ENCODE measurements at regions not wholly inside any gene's neighbourhood (a gene's known extent, or its start where the extent isn't known, plus 50 kb on each side); places are given as distances from the start of the nearest gene placed in this dataset.
"Not testable (repeated sequence)": the region's sequence is repeated elsewhere in the genome, so short reads cannot be mapped to it uniquely, and the experiment has no call there.

DNA sequence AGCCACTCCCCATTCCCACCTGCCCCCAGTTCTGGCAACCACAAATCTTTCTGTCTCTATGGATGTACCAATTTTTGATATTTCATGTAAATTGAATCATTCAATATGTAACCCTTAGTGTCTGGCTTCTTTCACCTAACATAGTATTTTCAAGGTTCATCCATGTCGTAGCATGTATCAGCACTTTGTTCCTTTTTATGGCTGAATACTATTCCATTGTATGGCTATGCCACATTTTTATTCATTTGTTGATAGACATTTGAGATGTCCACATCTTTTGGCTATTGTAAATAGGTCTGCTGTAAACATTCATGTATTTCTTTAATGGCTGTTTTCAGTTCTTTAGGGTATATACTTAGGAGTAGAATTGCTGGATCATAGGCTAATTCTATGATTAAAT, 270.5 kb downstream of the FGFR2 start:
- Histone ChIP-seq H2AFZ (ENCODE audit: control insufficient read depth, low read length) (no peak overlapping the region), H4K20me1 (ENCODE audit: control insufficient read depth, extremely low read depth, insufficient read depth, low read length) (no peaks in the 10 kb centered on the region), H3K36me3 (ENCODE audit: control insufficient read depth in 2 of 2, extremely low read depth in 1 of 2, insufficient read depth in 2 of 2, low read length in 2 of 2) (no peaks in the 10 kb centered on the region), H3K9ac (ENCODE audit: control insufficient read depth, extremely low read depth, insufficient read depth, low read length) (no peak overlapping the region), H3K4me1 (ENCODE audit: control insufficient read depth, extremely low read depth, insufficient read depth, low read length) (peaks cover 57% of the 10 kb centered on the region), H3K9me3 (ENCODE audit: control insufficient read depth, low read depth, low read length) (no peaks in the 10 kb centered on the region), H3K4me3 (ENCODE audit: control insufficient read depth in 2 of 3, extremely low read depth in 1 of 3, insufficient read depth in 2 of 3, low read depth in 1 of 3, low read length in 3 of 3) (no peak overlapping the region), H3K27me3 (ENCODE audit: control insufficient read depth, extremely low read depth, insufficient read depth, low read length) (no peaks in the 10 kb centered on the region), H3K79me2 (ENCODE audit: control insufficient read depth, insufficient read depth, low read length) (no peaks in the 10 kb centered on the region), H3K4me2 (ENCODE audit: control insufficient read depth, extremely low read depth, insufficient read depth, low read depth, low read length) (no peak overlapping the region), H3K27ac (ENCODE audit: control insufficient read depth, insufficient read depth, low read length) (no peak overlapping the region), H3K9me1 (ENCODE audit: control insufficient read depth, extremely low read depth, insufficient read depth, low read length) (no peaks in the 10 kb centered on the region)
- dilution Hi-C loops (cut with MboI; ENCODE audit: extremely low pct_ligation_motif_present, low sequenced_read_pairs): no loop called here
- DNase-seq (ENCODE audit: low read depth, low spot score) (no peak), FAIRE-seq (no peak)
- TF ChIP-seq, protein P1, sequence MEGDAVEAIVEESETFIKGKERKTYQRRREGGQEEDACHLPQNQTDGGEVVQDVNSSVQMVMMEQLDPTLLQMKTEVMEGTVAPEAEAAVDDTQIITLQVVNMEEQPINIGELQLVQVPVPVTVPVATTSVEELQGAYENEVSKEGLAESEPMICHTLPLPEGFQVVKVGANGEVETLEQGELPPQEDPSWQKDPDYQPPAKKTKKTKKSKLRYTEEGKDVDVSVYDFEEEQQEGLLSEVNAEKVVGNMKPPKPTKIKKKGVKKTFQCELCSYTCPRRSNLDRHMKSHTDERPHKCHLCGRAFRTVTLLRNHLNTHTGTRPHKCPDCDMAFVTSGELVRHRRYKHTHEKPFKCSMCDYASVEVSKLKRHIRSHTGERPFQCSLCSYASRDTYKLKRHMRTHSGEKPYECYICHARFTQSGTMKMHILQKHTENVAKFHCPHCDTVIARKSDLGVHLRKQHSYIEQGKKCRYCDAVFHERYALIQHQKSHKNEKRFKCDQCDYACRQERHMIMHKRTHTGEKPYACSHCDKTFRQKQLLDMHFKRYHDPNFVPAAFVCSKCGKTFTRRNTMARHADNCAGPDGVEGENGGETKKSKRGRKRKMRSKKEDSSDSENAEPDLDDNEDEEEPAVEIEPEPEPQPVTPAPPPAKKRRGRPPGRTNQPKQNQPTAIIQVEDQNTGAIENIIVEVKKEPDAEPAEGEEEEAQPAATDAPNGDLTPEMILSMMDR (optimal IDR thresholded peaks at IDR 0.05 in 1 of 3, IDR thresholded peaks at IDR 0.05 in 1 of 3, conservative IDR thresholded peaks at IDR 0.05 in 1 of 3; ENCODE audit: extremely low read depth in 1 of 3, insufficient read depth in 2 of 3, low read length in 3 of 3): no peak
- no peak for TF ChIP-seq EZH2 (IDR thresholded peaks at IDR 0.05; ENCODE audit: low read length)

DNA sequence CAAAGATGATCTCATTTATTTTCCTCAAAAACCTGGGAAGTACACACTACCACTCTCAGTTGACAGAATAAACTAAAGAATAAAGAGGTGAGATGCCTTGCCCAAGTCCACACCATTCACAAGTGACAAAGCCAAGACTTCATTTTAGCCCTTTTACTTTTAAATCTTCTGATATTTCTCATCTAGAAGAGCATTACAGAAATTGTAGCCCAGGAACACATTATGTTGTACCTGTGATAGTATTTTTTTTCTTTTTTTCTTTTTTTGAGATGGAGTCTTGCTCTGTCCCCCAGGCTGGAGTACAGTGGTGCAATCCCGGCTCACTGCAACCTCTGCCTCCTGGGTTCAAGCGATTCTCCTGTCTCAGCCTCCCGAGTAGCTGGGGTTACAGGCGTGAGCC, 268.6 kb downstream of the FGFR2 start:
- H3K36me3 ChIP-seq (ENCODE audit: control insufficient read depth in 2 of 2, extremely low read depth in 1 of 2, insufficient read depth in 2 of 2, low read length in 2 of 2); H3K79me2 ChIP-seq (ENCODE audit: control insufficient read depth, insufficient read depth, low read length); H3K9ac ChIP-seq (ENCODE audit: control insufficient read depth, extremely low read depth, insufficient read depth, low read length); H3K27me3 ChIP-seq (ENCODE audit: control insufficient read depth, extremely low read depth, insufficient read depth, low read length); H3K4me3 ChIP-seq (ENCODE audit: control insufficient read depth in 2 of 3, extremely low read depth in 1 of 3, insufficient read depth in 2 of 3, low read depth in 1 of 3, low read length in 3 of 3); H4K20me1 ChIP-seq (ENCODE audit: control insufficient read depth, extremely low read depth, insufficient read depth, low read length); dilution Hi-C loops (cut with MboI; ENCODE audit: extremely low pct_ligation_motif_present, low sequenced_read_pairs); H3K9me3 ChIP-seq (ENCODE audit: control insufficient read depth, low read depth, low read length); DNase-seq (ENCODE audit: low read depth, low spot score); H3K4me2 ChIP-seq (ENCODE audit: control insufficient read depth, extremely low read depth, insufficient read depth, low read depth, low read length); H3K9me1 ChIP-seq (ENCODE audit: control insufficient read depth, extremely low read depth, insufficient read depth, low read length); H3K27ac ChIP-seq (ENCODE audit: control insufficient read depth, insufficient read depth, low read length); H2AFZ ChIP-seq (ENCODE audit: control insufficient read depth, low read length); FAIRE-seq: not testable (repeated sequence)
- peaks cover 51% of the 10 kb centered on the region for H3K4me1 ChIP-seq (ENCODE audit: control insufficient read depth, extremely low read depth, insufficient read depth, low read length)

DNA sequence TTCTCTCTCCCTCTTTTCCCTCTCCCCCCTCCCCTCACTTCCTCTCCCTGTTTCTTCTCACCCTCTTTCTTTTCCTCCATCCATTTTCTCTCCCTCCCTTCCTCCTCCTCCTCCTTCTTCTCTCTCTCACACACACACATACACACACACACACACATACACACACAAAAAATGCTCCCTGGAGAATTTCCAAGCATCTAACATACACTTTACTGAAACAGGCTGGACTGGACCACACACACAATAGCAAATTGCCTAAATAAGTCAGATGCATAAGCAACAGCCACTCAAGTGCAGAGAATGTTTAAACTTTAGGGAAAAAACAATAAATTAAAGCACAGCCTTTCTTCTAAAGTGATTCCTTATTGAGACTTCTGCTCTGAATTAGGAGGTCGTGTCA, 267.7 kb downstream of the FGFR2 start:
- TF ChIP-seq, protein P1 (optimal IDR thresholded peaks at IDR 0.05 in 1 of 3, IDR thresholded peaks at IDR 0.05 in 1 of 3, conservative IDR thresholded peaks at IDR 0.05 in 1 of 3; ENCODE audit: extremely low read depth in 1 of 3, insufficient read depth in 2 of 3, low read length in 3 of 3): no peak
- no peak for TF ChIP-seq EZH2 (IDR thresholded peaks at IDR 0.05; ENCODE audit: low read length)
- no peak overlapping the region for H2AFZ ChIP-seq (ENCODE audit: control insufficient read depth, low read length)
- dilution Hi-C loops (cut with MboI; ENCODE audit: extremely low pct_ligation_motif_present, low sequenced_read_pairs): no loop called here
- H3K9me1 ChIP-seq (ENCODE audit: control insufficient read depth, extremely low read depth, insufficient read depth, low read length): no peaks in the 10 kb centered on the region
- no peak overlapping the region for H3K27ac ChIP-seq (ENCODE audit: control insufficient read depth, insufficient read depth, low read length)
- H3K9ac ChIP-seq (ENCODE audit: control insufficient read depth, extremely low read depth, insufficient read depth, low read length): no peak overlapping the region
- FAIRE-seq (no peak), DNase-seq (ENCODE audit: low read depth, low spot score) (no peak)
- no peaks in the 10 kb centered on the region for H3K36me3 ChIP-seq (ENCODE audit: control insufficient read depth in 2 of 2, extremely low read depth in 1 of 2, insufficient read depth in 2 of 2, low read length in 2 of 2)
- H3K4me3 ChIP-seq (ENCODE audit: control insufficient read depth in 2 of 3, extremely low read depth in 1 of 3, insufficient read depth in 2 of 3, low read depth in 1 of 3, low read length in 3 of 3): no peak overlapping the region
- H3K27me3 ChIP-seq (ENCODE audit: control insufficient read depth, extremely low read depth, insufficient read depth, low read length): no peaks in the 10 kb centered on the region
- no peak overlapping the region for H3K4me2 ChIP-seq (ENCODE audit: control insufficient read depth, extremely low read depth, insufficient read depth, low read depth, low read length)
- H3K4me1 ChIP-seq (ENCODE audit: control insufficient read depth, extremely low read depth, insufficient read depth, low read length): peaks cover 42% of the 10 kb centered on the region
- H3K9me3 ChIP-seq (ENCODE audit: control insufficient read depth, low read depth, low read length): no peaks in the 10 kb centered on the region
- H4K20me1 ChIP-seq (ENCODE audit: control insufficient read depth, extremely low read depth, insufficient read depth, low read length): no peaks in the 10 kb centered on the region
- H3K79me2 ChIP-seq (ENCODE audit: control insufficient read depth, insufficient read depth, low read length): no peaks in the 10 kb centered on the region
